Right atrium auricular region (tissue), 2 donors: ENCODE measurements at regions not wholly inside any gene's neighbourhood (a gene's known extent, or its start where the extent isn't known, plus 50 kb on each side); places are given as distances from the start of the nearest gene placed in this dataset.

Source experiments
- DNase-seq: peaks from one replicate; pipeline ENCODE4 v3.0.0-alpha.2; 2019; ENCODE audit warnings: low spot score
- H3K27ac ChIP-seq, 2 donors: fragments of 200-600 bp; sonication (generic); 1 replicate in 1 of 2; 2 replicates in 1 of 2; pipeline ENCODE4 v1.5.1; 2016 to 2019
- H3K27me3 ChIP-seq, 2 donors: fragments of 200-600 bp; sonication (generic); one replicate each; pipeline versions ENCODE4 v1.5.1 to v1.6.0; 2017 to 2019
- H3K36me3 ChIP-seq: fragments of 200-600 bp; sonication (generic); one replicate; pipeline ENCODE4 v1.5.1; 2016
- H3K4me1 ChIP-seq, 2 donors: fragments of 200-600 bp; sonication (generic); one replicate each; pipeline versions ENCODE4 v1.5.1 to v1.6.0; 2017 to 2019
- H3K4me3 ChIP-seq, 2 donors: fragments of 200-600 bp; sonication (generic); 1 replicate in 1 of 2; 2 replicates in 1 of 2; pipeline ENCODE4 v1.5.1; 2017 to 2019; ENCODE audit warnings: mild to moderate bottlenecking in 1 of 2, moderate library complexity in 1 of 2
- H3K9me3 ChIP-seq, 2 donors: fragments of 200-600 bp; sonication (generic); one replicate each; pipeline ENCODE4 v1.5.1; 2019
- TF ChIP-seq, protein P1 (sequence below), 2 donors: fragments of 200-600 bp; sonication (generic); IDR thresholded peaks; one replicate each; pipeline ENCODE4 v1.5.1; 2019; ENCODE audit warnings: antibody characterized with exemption in 2 of 2

DNA sequence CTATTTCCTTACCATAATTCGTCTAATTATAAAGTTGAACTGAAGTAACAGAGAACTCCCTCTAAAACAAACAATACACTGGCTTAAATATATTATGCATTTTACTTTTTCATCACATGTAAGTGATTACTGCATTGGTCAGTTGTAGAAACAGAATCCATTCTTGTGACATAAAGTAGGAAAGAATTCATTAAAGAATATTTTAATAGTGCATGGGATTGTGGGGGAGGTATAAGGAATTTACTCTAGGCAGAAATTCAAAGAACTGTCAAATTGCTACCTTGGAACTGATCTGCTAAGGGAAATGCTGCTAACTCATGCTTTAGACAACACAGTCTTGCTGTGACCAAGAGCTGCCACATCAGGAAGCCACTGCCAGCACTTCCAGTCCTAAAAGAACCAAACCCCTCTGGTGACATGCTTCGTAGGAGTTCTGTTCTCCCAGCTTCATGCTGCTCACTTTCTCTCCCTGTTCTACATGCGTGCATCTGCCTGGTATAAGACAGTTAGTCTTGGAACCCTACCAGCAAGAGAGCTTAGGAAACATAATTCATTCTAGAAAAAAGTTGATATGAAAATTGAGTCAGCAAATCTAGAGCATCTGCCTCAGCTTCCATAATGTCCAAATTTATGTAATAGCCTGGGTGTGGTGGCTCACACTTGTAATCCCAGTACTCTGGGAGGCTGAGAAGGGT is 1137.6 kb upstream of the NXPH2 start:
- no peaks in the 10 kb centered on the region for H3K4me1 ChIP-seq
- no peaks in the 10 kb centered on the region for H3K36me3 ChIP-seq
- no peak overlapping the region for H3K27ac ChIP-seq
- no peak for DNase-seq
- TF ChIP-seq, protein P1, sequence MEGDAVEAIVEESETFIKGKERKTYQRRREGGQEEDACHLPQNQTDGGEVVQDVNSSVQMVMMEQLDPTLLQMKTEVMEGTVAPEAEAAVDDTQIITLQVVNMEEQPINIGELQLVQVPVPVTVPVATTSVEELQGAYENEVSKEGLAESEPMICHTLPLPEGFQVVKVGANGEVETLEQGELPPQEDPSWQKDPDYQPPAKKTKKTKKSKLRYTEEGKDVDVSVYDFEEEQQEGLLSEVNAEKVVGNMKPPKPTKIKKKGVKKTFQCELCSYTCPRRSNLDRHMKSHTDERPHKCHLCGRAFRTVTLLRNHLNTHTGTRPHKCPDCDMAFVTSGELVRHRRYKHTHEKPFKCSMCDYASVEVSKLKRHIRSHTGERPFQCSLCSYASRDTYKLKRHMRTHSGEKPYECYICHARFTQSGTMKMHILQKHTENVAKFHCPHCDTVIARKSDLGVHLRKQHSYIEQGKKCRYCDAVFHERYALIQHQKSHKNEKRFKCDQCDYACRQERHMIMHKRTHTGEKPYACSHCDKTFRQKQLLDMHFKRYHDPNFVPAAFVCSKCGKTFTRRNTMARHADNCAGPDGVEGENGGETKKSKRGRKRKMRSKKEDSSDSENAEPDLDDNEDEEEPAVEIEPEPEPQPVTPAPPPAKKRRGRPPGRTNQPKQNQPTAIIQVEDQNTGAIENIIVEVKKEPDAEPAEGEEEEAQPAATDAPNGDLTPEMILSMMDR (IDR thresholded peaks at IDR 0.05) = no peak
- H3K9me3 ChIP-seq = no peaks in the 10 kb centered on the region
- no peak overlapping the region for H3K4me3 ChIP-seq
- no peaks in the 10 kb centered on the region for H3K27me3 ChIP-seq

DNA sequence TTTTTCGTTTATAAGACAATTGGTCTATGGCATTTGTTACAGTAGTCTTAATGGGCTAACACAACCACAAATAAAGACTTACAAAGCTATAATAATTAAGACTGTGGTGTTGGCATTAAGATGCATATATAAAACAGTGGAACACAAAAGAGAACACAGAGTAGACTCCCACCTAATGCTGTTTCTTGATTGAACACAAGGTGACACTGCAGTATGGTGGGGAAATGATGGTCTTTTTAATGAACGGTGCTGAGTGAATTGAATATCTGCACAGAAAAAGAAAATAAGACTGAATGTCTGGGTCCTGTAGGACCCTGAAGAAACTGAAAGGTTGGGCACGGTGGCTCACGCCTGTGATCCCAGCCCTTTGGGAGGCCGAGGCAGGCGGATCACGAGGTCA is 1136.6 kb upstream of the NXPH2 start:
- no peaks in the 10 kb centered on the region for H3K4me1 ChIP-seq
- TF ChIP-seq, protein P1 (IDR thresholded peaks at IDR 0.05) = no peak

DNA sequence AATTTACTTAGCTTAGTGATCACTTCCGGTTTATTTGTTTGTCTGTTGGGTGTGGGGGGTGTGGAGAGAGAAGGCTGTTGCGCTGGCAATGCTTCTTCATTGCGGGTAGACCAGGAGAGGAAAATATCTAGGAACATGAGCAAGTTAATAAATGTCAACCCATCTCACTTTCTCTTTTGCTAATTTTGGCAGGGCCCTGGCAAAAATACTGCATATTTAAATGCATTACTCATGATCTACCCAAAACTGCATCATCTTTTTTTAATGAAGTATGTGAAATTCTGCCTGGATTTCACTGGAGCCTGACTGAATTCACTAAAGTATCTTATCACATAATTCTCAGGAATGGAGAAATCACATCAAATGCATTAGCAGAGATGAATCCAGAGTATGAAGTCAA is 1131.0 kb upstream of the NXPH2 start:
- H3K9me3 ChIP-seq = no peaks in the 10 kb centered on the region
- no peak overlapping the region for H3K4me3 ChIP-seq
- TF ChIP-seq, protein P1 (IDR thresholded peaks at IDR 0.05) = no peak
- no peak overlapping the region for H3K27ac ChIP-seq
- no peak for DNase-seq
- no peaks in the 10 kb centered on the region for H3K36me3 ChIP-seq
- H3K4me1 ChIP-seq = no peaks in the 10 kb centered on the region
- H3K27me3 ChIP-seq = no peaks in the 10 kb centered on the region

More for the DNA sequence above, 1136.6 kb upstream of the NXPH2 start:
- no peaks in the 10 kb centered on the region for H3K9me3 ChIP-seq
- H3K4me3 ChIP-seq = no peak overlapping the region
- no peaks in the 10 kb centered on the region for H3K36me3 ChIP-seq
- H3K27me3 ChIP-seq = no peaks in the 10 kb centered on the region
- no peak overlapping the region for H3K27ac ChIP-seq
- DNase-seq = no peak

DNA sequence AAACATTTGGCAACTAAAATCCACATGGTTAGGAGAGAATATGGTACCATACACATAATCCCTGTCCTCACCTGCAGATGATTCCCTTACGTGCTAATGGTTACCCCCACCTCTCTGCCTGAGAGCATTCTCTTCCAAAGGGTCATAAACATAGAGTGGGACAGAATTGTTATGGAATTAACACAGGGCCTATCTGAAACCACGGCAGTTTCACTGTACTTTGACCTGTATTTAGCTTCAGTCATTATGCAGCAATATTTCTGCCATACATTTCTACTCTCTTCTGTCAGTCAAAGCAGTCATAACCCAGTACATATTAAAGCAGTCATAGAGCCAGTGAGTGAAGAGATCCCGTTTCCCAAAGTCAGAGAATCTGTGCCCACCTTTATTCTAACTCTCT is 1128.9 kb upstream of the NXPH2 start:
- no peaks in the 10 kb centered on the region for H3K36me3 ChIP-seq
- H3K27ac ChIP-seq = no peak overlapping the region
- no peaks in the 10 kb centered on the region for H3K4me1 ChIP-seq
- DNase-seq = no peak
- no peaks in the 10 kb centered on the region for H3K27me3 ChIP-seq
- TF ChIP-seq, protein P1 (IDR thresholded peaks at IDR 0.05) = no peak
- H3K4me3 ChIP-seq = no peak overlapping the region
- H3K9me3 ChIP-seq = no peaks in the 10 kb centered on the region

DNA sequence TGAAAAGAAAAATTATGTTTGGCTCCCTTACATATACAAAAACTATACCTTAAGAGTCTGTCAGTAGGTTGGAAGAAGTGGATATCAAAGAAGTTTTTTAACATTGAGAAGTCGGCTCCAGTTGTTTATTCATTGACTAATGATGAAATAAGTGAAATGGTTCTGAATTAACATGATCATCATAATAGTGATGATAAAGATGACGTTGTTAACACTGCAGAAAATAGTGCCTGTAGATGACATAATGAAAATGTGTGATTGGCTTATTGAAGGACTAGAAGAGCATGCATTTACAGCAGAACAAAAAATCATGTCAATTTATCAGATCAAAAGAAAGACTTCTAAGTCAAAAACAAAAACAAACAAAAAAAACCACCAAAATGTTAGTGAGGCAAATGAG is 1125.4 kb upstream of the NXPH2 start:
- Histone ChIP-seq H3K4me3 (no peak overlapping the region), H3K36me3 (no peaks in the 10 kb centered on the region), H3K27ac (no peak overlapping the region), H3K4me1 (no peaks in the 10 kb centered on the region), H3K27me3 (no peaks in the 10 kb centered on the region), H3K9me3 (no peaks in the 10 kb centered on the region)
- DNase-seq = no peak
- TF ChIP-seq, protein P1 (IDR thresholded peaks at IDR 0.05) = no peak

DNA sequence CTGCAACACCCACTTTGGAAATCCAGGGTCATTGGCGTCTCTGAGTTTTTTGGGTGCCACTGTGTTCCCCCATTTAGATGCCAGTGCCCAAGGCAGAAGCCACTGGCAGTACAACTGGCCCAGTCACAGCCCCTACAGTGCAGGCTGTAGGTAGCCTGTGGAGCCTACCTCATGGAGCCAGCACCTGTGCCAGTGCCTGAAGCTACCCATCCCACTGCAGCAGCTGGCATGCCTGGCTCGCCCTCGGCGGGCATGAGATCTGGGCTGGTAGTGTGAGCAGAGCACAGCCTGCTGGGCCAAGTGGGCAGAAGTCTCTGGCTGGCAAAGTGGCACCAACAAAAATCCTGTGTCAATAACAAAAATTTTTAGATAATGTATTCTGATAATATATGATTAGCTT is 1111.4 kb upstream of the NXPH2 start:
- Histone ChIP-seq H3K36me3 (no peaks in the 10 kb centered on the region), H3K27me3 (no peaks in the 10 kb centered on the region), H3K9me3 (no peaks in the 10 kb centered on the region), H3K4me1 (no peaks in the 10 kb centered on the region), H3K4me3 (no peak overlapping the region), H3K27ac (no peak overlapping the region)
- no peak for DNase-seq
- TF ChIP-seq, protein P1 (IDR thresholded peaks at IDR 0.05) = no peak
